DND-41 (cell line): ENCODE measurements at regions not wholly inside any gene's neighbourhood (a gene's known extent, or its start where the extent isn't known, plus 50 kb on each side); places are given as distances from the start of the nearest gene placed in this dataset.

Source experiments
- ATAC-seq: fragments of 200-7000 bp; cut with Tn5 transposase; 3 replicates; pipeline ENCODE4 v1.9.1; 2021; ENCODE audit warnings: low read depth; ENCODE audit not compliant: insufficient read depth
- DNase-seq: peaks from one replicate; pipeline ENCODE4 v3.0.0-alpha.2; 2020
- H2AFZ ChIP-seq: 2 replicates; pipeline ENCODE4 v1.6.0; 2012; ENCODE audit warnings: low read depth, low read length
- H3K27ac ChIP-seq: 2 replicates; pipeline ENCODE4 v1.5.1; 2012; ENCODE audit warnings: low read length, inconsistent platforms
- H3K27me3 ChIP-seq: fragments of 200-600 bp; sonication (generic); 2 replicates; pipeline ENCODE4 v1.6.0; 2012; ENCODE audit warnings: low read length, mild to moderate bottlenecking, inconsistent platforms; ENCODE audit not compliant: insufficient read depth, poor library complexity
- H3K36me3 ChIP-seq: 2 replicates; pipeline ENCODE4 v1.5.1; 2012; ENCODE audit warnings: low read length, inconsistent platforms; ENCODE audit not compliant: insufficient read depth
- H3K4me1 ChIP-seq: 2 replicates; pipeline ENCODE4 v1.5.1; 2012; ENCODE audit warnings: mild to moderate bottlenecking, low read length; ENCODE audit not compliant: insufficient read depth
- H3K4me2 ChIP-seq: 2 replicates; pipeline ENCODE4 v1.6.0; 2012; ENCODE audit warnings: mild to moderate bottlenecking, moderate library complexity, low read length, inconsistent platforms; ENCODE audit not compliant: insufficient read depth
- H3K4me3 ChIP-seq, 2 experiments: fragments of 200-600 bp in 1 of 2; shearing (Covaris generic) in 1 of 2; 2 replicates each; pipeline ENCODE4 v1.5.1; 2012 to 2016; ENCODE audit warnings: inconsistent platforms in 2 of 2, low read length in 2 of 2, mild to moderate bottlenecking in 2 of 2, low read depth in 1 of 2, moderate library complexity in 1 of 2
- H3K79me2 ChIP-seq: 2 replicates; pipeline ENCODE4 v1.6.0; 2012; ENCODE audit warnings: low read length, inconsistent platforms; ENCODE audit not compliant: insufficient read depth
- H3K9ac ChIP-seq: 2 replicates; pipeline ENCODE4 v1.6.0; 2012; ENCODE audit warnings: low read depth, mild to moderate bottlenecking, inconsistent platforms, low read length, moderate library complexity
- H3K9me3 ChIP-seq: 2 replicates; pipeline ENCODE4 v1.5.1; 2012; ENCODE audit warnings: low read length, moderate library complexity, mild to moderate bottlenecking, inconsistent platforms; ENCODE audit not compliant: insufficient read depth, severe bottlenecking
- H4K20me1 ChIP-seq: 2 replicates; pipeline ENCODE4 v1.6.0; 2012; ENCODE audit warnings: low read length; ENCODE audit not compliant: insufficient read depth
- EZH2 ChIP-seq: IDR thresholded peaks from 3 replicates; pipeline ENCODE4 v1.6.1; 2012; ENCODE audit warnings: borderline replicate concordance, low read depth, mild to moderate bottlenecking, moderate library complexity, low read length, inconsistent platforms; ENCODE audit not compliant: severe bottlenecking
- TF ChIP-seq, protein P1 (sequence below): IDR thresholded peaks from 2 replicates; pipeline ENCODE4 v1.5.1; 2012; ENCODE audit warnings: borderline replicate concordance, low read length, moderate library complexity, mild to moderate bottlenecking; ENCODE audit not compliant: poor library complexity, severe bottlenecking; ENCODE audit errors: extremely low read depth

DNA sequence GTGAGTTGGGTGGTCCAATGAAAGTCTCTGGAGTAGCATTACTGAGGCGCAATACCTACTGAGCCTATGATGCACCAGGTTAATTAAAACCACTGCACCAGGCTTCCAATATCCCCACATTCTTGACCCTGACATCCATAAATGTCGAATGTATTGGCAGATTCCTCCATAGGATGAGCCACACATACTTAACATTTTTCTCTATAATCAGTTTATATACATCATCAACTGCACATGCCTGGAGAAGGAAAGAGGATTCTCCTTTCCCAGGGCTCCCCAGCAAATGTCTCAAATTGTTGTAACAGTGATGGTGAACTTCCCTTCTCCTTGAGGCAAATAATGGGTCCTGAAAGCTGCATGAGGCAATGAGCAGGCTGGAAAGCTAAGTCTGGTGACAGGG is 82.3 kb upstream of the LPP start:
- H3K27ac ChIP-seq = no peak overlapping the region
- no peaks in the 10 kb centered on the region for H3K79me2 ChIP-seq
- no peaks in the 10 kb centered on the region for H3K9me3 ChIP-seq
- H3K27me3 ChIP-seq = no peaks in the 10 kb centered on the region
- H3K4me3 ChIP-seq = no peak overlapping the region
- no peaks in the 10 kb centered on the region for H3K36me3 ChIP-seq
- no peak overlapping the region for H3K4me2 ChIP-seq
- TF ChIP-seq EZH2 = no peak
- TF ChIP-seq, protein P1, sequence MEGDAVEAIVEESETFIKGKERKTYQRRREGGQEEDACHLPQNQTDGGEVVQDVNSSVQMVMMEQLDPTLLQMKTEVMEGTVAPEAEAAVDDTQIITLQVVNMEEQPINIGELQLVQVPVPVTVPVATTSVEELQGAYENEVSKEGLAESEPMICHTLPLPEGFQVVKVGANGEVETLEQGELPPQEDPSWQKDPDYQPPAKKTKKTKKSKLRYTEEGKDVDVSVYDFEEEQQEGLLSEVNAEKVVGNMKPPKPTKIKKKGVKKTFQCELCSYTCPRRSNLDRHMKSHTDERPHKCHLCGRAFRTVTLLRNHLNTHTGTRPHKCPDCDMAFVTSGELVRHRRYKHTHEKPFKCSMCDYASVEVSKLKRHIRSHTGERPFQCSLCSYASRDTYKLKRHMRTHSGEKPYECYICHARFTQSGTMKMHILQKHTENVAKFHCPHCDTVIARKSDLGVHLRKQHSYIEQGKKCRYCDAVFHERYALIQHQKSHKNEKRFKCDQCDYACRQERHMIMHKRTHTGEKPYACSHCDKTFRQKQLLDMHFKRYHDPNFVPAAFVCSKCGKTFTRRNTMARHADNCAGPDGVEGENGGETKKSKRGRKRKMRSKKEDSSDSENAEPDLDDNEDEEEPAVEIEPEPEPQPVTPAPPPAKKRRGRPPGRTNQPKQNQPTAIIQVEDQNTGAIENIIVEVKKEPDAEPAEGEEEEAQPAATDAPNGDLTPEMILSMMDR = no peak
- H3K9ac ChIP-seq = no peak overlapping the region
- no peaks in the 10 kb centered on the region for H4K20me1 ChIP-seq
- no peak for DNase-seq
- H2AFZ ChIP-seq = no peak overlapping the region
- no peaks in the 10 kb centered on the region for H3K4me1 ChIP-seq
- ATAC-seq = no peak

DNA sequence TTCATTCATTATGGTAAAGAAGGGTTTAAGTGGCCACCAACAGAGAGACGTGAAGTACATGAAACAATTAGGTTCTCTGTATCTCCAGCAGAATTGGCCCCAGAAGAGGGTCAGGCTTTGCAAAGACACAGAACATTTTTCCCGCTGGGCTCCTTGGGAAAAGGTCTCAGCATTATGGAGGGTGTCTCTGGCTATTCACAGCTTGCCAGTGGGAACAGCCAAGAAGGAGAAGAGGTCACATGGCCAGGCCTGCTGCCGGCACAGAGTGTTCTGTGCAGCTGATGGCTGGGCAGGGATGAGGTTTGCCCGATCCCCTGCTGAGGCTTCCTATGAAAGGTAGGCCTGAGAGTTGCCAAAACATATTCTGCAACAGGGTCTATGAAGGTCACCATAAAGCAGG is 77.8 kb upstream of the LPP start:
- Histone ChIP-seq H3K27me3 (no peaks in the 10 kb centered on the region), H3K9ac (no peak overlapping the region), H4K20me1 (no peaks in the 10 kb centered on the region), H3K79me2 (no peaks in the 10 kb centered on the region), H3K9me3 (no peaks in the 10 kb centered on the region), H3K27ac (no peak overlapping the region), H3K4me2 (no peak overlapping the region), H3K36me3 (no peaks in the 10 kb centered on the region), H3K4me3 (no peak overlapping the region), H3K4me1 (no peaks in the 10 kb centered on the region), H2AFZ (no peak overlapping the region)
- DNase-seq (no peak), ATAC-seq (no peak)
- TF ChIP-seq, protein P1 = no peak
- TF ChIP-seq EZH2 = no peak

- Histone ChIP-seq H3K4me2 (no peak overlapping the region), H3K4me3 (no peak overlapping the region), H4K20me1 (no peaks in the 10 kb centered on the region), H3K4me1 (no peaks in the 10 kb centered on the region), H3K36me3 (no peaks in the 10 kb centered on the region), H3K27me3 (no peaks in the 10 kb centered on the region), H3K79me2 (no peaks in the 10 kb centered on the region), H3K9ac (no peak overlapping the region), H3K9me3 (no peaks in the 10 kb centered on the region), H3K27ac (no peak overlapping the region), H2AFZ (no peak overlapping the region)
- TF ChIP-seq EZH2 = no peak
- TF ChIP-seq, protein P1 = no peak
- ATAC-seq = no peak
- DNase-seq = no peak
Measured at GRCh38 chr3:188077160-188077799, 76.7 kb upstream of the LPP start.
